HG02885 (cell line): ENCODE measurements at regions not wholly inside any gene's neighbourhood (a gene's known extent, or its start where the extent isn't known, plus 50 kb on each side); places are given as distances from the start of the nearest gene placed in this dataset.
"Not testable (repeated sequence)": the region's sequence is repeated elsewhere in the genome, so short reads cannot be mapped to it uniquely, and the experiment has no call there.

Experiments
- ATAC-seq: cut with Tn5 transposase; IDR thresholded peaks from one replicate; pipeline ENCODE4 v1.9.1; 2021; ENCODE audit warnings: mild to moderate bottlenecking; ENCODE audit not compliant: unreplicated experiment, poor library complexity

DNA sequence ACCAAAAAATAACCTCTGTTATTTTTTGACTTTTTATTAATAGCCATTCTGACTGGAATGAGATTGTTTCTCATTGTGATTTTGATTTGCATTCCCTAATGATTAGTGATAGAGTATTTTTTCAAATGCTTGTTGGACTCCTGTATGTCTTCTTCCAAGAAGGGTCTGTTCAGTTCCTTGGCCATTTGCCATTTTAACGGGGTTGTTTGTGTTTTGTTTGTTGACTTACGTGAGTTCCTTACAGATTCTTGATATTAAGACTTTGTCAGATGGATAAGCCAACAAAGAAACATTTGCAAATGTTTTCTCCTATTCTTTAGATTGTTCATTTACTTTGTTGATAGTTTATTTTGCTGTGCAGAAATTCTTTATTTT lies 651.6 kb upstream of the LRFN5 start:
- no peak for ATAC-seq

DNA sequence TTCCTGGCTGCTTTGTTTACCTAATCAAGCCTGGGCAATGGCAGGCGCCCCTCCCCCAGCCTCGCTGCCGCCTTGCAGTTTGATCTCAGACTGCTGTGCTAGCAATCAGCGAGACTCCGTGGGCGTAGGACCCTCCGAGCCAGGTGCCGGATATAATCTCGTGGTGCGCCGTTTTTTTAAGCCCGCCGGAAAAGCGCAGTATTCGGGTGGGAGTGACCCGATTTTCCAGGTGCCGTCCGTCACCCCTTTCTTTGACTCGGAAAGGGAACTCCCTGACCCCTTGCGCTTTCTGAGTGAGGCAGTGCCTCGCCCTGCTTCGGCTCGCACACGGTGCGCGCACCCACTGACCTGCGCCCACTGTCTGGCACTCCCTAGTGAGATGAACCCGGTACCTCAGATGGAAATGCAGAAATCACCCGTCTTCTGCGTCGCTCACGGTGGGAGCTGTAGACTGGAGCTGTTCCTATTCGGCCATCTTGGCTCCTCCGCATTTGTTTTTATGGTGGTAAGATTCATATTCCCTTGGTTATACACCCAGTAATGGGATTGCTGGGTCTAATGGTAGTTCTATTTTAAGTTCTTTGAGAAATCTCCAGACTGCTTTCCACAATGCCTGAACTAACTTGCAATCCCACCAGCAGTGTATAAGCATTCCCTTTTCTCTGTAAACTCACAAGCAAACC lies 652.1 kb upstream of the LRFN5 start:
- not testable (repeated sequence) for ATAC-seq

DNA sequence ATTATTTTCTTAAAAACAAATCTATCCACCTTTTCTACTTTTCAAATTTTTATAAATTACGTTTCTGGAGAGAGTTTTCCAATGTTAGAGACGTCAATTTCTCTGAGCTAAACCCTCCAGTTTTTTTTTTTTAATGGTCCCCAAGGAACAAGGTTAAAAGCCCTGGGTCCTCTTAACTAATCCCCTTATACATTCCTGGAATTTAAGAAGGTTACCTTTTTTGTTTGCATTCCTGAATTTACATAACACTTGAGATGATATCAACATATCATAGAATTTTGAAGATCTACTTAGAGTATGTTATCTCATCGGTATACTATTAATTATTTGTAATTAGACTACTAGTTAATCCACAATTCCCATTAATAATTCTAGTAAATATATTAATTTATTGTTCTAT lies 662.2 kb upstream of the LRFN5 start:
- ATAC-seq = no peak

DNA sequence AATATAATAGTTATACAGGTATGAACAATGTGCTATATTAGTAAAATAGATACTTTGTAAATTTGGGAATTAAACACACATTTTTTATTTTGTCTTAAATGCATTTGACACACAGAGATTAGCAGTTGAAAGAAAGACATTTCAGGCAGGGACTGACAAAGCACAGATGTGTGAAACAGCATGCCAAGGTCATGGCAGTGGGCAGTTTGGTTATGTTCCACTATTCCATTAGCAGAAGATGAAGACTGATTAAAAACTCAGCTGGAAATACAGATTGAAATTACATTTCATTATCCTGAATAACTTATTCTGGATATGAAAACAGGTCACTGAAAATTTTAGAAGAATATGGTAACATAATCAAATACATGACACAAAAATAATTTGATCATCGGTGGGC lies 669.8 kb upstream of the LRFN5 start:
- ATAC-seq = no peak

DNA sequence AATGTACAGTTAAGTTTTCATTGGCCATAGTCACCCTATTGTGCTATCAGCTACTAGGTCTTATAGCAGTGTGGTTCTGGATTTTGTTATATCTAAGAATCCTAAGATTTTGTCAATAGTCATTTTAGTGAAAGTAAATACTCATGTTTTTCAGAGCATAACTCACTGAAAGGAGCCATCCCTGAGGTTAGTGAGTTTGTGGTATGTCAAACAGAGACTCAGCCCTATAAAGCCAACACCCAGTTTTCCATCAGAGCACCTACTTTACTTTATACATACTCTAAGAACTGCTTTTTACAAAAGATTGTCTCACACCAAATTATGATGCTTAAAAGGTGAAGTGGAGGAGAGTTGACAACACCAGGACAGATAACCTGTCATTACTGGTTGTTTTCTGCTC lies 686.3 kb upstream of the LRFN5 start:
- ATAC-seq = no peak

DNA sequence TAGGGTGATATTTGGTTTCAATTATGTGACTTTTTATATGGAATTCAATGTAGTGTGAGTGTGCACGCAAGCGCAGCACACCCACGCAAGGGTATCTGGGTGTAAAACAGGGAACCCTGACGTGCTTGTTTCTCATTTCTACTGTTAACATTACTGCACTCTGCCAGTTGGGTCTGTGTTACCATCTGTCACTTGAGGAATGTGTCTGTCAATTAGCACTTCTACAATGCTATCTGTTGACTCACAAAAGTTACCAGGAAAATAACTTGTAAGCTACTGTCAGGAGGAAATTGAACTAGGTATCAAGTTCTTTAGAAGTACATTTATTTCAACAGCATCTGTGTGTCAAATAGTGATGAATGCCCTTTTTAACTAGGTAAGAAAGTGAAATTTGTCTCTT lies 695.5 kb upstream of the LRFN5 start:
- no peak for ATAC-seq

DNA sequence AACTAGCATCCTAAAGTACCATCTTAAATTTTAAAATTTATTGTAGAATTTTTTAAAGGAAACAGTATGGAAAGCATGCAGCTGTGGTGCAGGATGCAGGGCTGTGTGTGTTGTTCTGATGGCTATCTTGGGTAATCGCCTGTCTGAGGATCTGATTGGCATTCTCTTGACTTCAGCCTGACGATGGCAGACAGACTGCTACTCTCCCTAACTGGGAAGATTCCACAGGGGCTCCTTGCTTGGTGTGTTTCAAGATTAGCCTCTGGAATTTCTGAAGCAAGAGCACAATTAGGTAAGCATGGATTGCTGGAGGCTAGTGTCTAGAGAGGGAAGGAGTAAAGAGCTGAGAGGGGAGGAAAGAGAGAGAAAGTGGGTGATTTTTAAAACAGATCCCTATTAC lies 696.8 kb upstream of the LRFN5 start:
- ATAC-seq = no peak

DNA sequence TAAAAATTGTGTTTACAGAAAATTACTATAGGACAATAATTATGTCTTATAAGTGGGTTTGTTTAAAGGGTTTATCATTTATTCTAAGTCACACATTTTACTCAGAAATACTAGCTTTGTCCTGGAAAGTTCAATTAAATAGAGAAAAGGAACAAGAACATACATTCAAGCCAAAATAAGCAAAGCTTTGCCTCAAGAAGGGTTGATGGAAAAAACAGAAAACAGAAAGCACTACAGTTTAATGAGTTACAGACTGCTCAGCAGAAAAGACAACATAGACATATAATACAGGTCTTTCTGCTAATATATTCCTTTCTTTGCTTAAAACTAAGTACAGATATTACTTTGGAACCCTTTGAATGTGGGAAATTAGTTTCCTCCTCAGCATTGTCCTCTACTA lies 703.0 kb upstream of the LRFN5 start:
- no peak for ATAC-seq

DNA sequence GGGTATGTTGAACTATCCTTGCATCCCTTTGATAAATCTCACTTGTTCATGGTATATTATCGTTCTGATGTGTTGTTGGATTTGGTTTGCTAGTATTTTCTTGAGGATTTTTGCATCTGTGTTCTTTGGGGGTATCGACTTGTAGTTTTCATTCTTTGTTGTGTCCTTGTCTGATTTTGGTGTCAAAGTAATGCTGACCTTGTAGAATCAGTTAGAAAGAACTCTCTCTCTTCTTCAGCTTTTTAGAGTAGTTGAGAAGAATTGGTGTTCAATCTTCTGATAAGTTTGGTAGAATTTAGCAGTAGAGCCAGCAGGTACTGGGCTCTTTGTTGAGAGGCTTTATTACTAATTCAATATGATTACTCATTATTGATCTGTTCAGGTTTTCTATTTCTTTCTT lies 707.2 kb upstream of the LRFN5 start:
- ATAC-seq = no peak

DNA sequence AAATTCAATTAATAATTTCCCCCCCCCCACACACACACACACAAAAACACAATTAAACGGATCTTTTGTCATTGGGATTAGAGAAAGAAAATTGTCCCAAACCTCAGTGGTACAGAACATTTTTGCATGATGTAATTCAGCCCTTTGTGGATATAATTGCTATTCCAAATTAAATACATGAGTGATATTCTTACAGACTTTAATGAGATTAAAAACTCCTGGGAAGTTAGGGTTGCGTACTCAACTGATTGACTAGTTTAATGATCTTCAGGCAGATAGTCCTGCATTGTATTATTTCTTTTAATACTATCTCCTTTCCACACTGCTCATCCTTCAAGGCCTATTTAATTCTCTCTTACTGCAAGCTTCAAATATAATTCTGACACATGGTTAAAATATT lies 711.8 kb upstream of the LRFN5 start:
- ATAC-seq = no peak

DNA sequence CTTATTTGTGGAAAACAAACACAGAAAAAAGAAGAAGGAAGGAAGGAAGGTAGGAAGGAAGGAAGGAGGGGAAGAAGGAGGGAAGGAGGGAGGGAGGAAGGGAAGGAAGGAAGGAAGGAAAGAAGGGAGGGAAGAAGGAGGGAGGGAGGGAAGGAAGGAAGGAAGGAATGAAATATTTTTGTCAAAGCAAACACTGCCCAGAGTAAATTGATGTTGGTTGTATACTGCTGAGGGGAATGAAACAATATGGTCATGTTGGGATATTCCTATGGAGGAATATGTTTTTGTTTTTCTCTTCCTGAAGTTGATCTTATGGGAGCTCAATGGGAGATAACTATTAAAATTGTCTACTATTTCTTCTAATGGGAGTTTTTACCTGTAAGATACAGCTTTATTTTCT lies 717.5 kb upstream of the LRFN5 start:
- no peak for ATAC-seq

DNA sequence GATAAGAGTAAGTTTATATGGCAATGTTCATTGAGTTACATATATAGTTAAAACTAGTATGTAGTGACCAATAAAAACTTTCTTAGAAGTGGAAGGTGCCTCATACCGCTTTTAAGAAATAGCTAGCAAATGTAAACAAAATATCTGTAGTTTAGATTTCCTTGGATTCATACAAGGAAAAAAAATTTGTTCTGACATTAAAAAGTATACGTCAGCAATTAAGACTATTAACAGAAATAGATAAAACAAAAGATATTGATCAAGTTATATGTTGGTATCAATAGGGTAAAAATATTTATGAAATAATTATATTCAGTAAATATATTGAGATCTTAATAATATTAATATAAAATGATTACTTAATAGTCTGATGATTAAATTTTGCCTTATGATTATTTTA lies 718.8 kb upstream of the LRFN5 start:
- no peak for ATAC-seq

DNA sequence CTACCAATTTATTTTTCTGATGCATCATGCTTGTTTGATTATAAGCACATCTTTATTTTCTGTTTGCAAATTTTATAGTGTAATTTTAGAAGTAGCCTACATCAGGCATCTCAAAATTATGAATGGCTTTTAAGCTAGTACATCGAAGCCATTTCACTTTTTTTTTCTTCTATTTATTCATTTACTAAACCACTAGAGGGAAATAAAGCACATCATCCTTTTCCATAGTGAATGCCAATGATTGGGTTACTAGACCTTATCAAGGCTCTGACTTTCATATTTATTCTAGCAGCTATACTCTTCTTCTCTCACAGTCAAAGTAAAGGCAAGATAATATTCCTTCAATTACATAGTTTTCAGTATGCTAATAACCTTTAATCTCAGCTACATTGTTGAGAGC lies 736.4 kb upstream of the LRFN5 start:
- no peak for ATAC-seq

DNA sequence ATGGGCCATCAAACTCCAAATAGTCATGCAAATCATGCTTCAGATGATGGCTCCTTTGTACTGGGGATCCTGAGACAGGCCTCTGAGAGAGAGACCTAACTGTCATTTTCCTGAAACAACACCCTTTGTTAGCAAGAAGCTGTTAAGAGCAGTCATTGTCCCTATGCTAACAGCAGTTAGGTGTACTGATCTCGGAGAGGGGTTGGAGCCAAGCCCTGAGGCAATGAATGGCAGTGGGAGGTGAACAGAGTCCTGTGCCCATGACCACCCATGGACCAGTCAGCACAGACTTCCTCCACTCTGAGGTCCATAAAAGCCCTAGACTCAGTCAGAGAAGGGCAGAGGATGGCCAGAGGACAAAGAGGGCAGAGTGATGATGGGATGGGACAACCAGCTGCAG lies 747.6 kb upstream of the LRFN5 start:
- ATAC-seq = no peak

DNA sequence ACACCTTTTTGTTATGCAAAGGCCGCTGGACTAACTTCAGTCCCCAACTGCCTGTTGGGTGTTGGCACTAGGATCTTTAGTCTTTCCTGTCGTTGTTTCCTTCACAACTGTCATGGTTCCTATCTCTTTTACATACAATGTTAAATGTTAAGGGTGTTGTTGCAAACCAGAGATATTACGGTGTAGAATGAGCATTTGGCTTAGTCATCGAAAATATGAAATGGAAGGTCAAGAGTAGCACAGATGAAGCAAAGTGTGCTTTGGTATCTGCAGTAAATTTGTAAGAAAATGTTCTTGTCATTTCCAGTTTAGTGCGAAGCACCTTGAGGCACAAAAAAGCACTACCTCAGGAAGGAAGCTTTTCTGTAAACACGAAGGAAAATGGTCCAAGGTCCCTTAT lies 751.3 kb upstream of the LRFN5 start:
- no peak for ATAC-seq

DNA sequence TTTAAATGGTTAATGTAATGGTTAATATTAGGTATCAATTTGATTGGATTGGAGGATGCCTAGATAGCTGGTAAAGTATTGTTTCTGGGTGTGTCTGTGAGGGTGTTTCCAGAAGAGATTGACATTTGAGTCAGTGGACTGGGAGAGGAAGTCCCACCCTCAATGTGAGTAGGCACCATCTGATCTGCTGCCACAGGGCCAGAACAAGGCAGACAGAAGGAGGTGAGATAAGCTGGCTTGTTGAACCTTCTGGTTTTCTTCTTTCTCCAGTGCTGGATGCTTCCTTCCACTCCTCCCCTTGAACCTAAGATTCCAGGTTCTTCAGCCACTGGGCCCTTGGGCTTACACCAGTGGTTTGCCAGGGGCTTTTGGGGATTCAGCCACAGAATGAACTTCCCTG lies 756.5 kb upstream of the LRFN5 start:
- no peak for ATAC-seq

DNA sequence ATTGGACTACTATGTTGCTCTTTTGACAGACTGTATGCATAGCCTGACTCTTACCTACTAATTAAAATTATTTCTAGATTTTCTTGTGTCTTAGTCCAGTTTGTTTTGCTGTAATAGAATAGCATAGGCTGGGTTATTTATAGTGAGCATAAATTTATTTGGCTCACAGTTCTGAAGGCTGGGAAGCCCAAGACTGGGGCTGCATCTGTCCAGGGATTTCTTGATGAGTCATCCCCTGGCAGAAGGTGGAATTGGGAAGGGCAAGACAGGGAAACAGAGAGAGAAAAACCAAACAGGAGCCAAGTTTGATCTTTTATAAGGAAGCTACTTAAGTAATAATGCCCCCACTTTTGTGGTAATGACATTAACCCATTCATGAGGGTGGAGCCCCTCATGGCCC lies 759.2 kb upstream of the LRFN5 start:
- no peak for ATAC-seq

DNA sequence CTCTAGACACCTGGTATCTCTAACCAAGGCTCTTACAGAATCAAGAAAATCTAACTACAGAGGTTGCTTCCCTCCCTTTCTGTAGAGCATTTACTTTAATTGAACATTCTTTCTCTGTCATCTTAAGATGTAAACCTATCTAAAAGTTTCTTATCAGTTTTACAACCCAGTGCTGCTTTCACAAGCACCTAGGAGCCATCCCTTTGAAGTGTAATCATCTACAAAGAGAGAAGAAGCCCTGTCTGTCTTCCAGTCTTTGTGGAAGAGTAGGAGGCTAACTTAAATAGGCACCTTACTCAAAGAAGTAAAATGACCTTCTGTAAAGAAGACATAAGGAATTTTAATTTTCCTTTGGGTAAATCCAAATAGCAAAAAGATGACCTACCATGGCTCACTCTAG lies 763.9 kb upstream of the LRFN5 start:
- no peak for ATAC-seq

DNA sequence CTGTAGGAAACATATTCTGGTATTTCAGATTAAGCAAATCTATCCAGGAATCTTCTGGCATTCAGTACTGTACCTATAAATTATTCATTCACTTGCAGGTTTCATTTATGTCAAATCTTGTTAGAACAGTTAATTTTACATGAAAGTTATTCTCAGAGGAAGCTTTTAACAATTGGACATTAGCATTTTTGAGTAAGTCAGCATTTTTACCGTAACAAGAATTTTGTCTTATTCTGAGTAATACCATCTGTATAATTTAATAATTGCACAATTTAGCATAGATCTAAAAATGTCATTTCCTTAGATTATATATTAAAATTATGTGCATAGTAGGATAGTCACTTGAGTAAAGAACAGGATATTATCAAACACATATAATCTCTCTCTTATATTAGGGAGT lies 764.8 kb upstream of the LRFN5 start:
- no peak for ATAC-seq

DNA sequence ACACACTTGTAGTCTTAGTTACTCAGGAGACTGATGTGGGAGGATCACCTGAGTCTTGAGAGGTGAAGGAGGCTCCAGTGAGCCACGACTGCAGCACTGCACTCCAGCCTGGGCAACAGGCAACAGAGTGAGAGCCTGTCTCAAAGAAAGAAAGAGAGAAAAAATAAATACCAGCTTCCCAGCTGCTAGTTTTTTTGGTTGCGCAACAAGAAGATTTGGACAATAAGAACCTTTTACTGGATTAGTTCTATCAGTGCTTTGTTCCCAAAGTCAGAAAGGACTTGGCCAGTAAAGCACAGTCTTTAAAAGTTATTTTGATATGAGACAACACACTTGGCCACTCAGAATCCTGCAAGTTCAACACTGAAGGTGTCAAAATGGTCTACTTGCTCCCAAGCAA lies 768.1 kb upstream of the LRFN5 start:
- no peak for ATAC-seq

DNA sequence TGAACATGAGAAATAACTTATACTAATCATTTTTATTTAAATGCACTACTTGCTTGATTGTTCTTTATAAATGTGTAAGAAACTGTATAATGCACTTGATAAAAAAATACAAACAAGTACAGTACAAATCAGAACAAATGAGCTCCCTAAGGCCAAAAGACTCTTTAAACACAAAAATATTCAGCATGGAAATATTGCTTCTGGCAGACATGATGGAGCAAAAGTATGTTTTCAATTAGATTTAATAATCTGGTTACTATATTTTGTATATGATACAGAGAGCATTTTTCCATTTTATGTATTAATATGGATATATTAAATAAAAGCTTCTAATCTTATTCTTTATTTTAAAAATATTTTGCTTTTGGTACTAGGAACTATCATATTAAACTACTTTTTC lies 800.2 kb upstream of the LRFN5 start:
- no peak for ATAC-seq

DNA sequence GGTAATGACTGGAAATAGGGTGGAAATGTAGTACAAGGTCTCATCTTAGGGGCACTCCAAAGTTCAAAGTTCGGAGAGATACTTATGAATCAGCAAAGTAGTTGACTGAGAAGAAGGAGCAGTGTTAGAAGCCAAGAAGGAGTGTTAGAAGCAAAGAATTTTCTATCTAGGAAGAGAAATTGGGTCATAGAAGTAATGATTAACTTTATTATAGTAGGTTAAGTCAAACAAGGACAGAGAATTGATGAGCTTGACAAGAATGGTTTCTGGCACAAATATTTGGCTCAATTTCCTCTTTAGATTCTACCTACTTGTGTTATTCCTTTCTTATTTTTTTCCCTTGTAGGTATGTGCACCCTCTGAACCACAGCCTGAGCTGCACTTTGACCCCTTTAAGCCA lies 810.5 kb upstream of the LRFN5 start:
- no peak for ATAC-seq

DNA sequence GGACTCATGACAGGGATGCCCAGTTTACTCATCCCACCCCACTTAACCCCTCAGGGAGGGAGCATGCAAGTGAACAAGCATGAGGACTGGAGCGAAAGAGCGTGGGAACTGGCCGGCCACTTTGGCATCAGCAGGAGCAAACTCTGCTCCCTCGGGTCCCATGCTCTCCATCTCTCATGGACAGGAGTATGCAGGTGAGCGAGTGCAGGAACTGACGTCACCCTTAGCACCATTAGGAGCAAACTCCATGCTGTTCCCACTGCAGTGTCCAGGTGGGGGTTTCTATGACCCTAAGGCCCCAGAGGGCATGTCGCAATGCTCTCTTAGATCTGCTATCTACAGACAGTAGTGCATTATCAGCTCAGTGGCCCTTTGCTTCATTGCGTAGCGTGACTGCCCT lies 821.8 kb upstream of the LRFN5 start:
- ATAC-seq = no peak
